Panc1 (cell line): ENCODE measurements at regions not wholly inside any gene's neighbourhood (a gene's known extent, or its start where the extent isn't known, plus 50 kb on each side); places are given as distances from the start of the nearest gene placed in this dataset.

ENCODE experiments used
- CTCF ChIP-seq: fragments of 450-650 bp; IDR thresholded peaks from 2 replicates; pipeline ENCODE4 v1.5.1; 2017; ENCODE audit warnings: mild to moderate bottlenecking
- REST ChIP-seq, 2 experiments: IDR thresholded peaks; 2 replicates each; pipeline ENCODE4 v1.6.1; 2011 to 2012; ENCODE audit warnings: low read depth in 2 of 2, control low read depth in 1 of 2, low read length in 1 of 2, mild to moderate bottlenecking in 1 of 2, moderate library complexity in 1 of 2; ENCODE audit not compliant: insufficient read depth in 1 of 2
- TCF7L2 ChIP-seq: IDR thresholded peaks from 2 replicates; pipeline ENCODE4 v1.6.1; 2011; ENCODE audit warnings: mild to moderate bottlenecking, low read depth, low read length, inconsistent platforms

- TF ChIP-seq CTCF (no peak), TCF7L2 (no peak), REST (IDR thresholded peaks at IDR 0.05; ENCODE audit: insufficient read depth in 1 of 2, low read depth in 2 of 2, low read length in 1 of 2) (no peak)
Observed at GRCh38 chr2:198788676-198789075, 669.1 kb downstream of the SATB2 start.
